ENCODE measurements at regions not wholly inside any gene's neighbourhood (a gene's known extent, or its start where the extent isn't known, plus 50 kb on each side); places are given as distances from the start of the nearest gene placed in this dataset.

DNA sequence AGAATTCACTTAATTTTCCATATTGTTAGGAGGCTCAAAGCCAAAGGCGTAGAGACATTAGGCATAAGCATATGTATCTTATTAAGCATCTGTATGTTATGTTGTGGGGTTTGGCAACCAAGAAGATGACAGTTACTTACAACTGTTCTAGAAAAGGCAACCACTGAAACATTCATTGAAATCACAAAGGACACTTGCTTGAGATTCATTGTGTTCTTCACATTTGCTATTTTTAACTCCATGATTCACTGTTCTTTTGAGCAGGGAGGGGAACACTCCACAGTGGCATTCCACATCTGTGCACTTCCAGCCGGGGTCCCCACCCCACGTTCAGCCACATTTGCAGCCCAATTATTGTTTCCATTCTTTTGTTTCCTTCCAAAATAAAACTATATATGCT is 107.1 kb downstream of the PALM2AKAP2 start:
- no TSS peak for BruUV-seq (replicated peaks)
- ChIA-PET CTCF (ENCODE audit: low intra/inter-chr PET ratio, low total read pairs) (no interaction called here), POLR2A (no interaction called here)
- ATAC-seq (no peak), FAIRE-seq (no peak), DNase-seq (ENCODE audit: low spot score) (no peak)
- Histone ChIP-seq H3K27me3 (ENCODE audit: control insufficient read depth in 1 of 2, insufficient read depth in 2 of 2, low read length in 2 of 2) (peaks cover 0 to 1% of the 10 kb centered on the region in 2 experiments; a peak in 1 of 5 replicates), H3K27ac (ENCODE audit: extremely low read length, insufficient read depth, low read length) (no peak overlapping the region), H4K20me1 (ENCODE audit: insufficient read depth, low read length) (no peaks in the 10 kb centered on the region), H3K79me2 (ENCODE audit: insufficient read depth, low read length) (no peaks in the 10 kb centered on the region), H3K4me2 (ENCODE audit: low read depth, low read length) (no peak overlapping the region), H3K4me3 (replicated peaks in 1 of 3; ENCODE audit: insufficient read depth in 1 of 3, low read depth in 2 of 3, low read length in 3 of 3) (no peak overlapping the region), H3K9me3 (ENCODE audit: low read length) (no peaks in the 10 kb centered on the region), H3K36me3 (replicated peaks in 1 of 2; ENCODE audit: control insufficient read depth in 1 of 2, insufficient read depth in 2 of 2, low read length in 2 of 2) (no peaks in the 10 kb centered on the region), H3K4me1 (ENCODE audit: insufficient read depth, low read length) (no peaks in the 10 kb centered on the region), H3K9ac (ENCODE audit: insufficient read depth, low read depth, low read length) (no peak overlapping the region), H2AFZ (ENCODE audit: low read length) (no peak overlapping the region)
- intact Hi-C loops (cut with micrococcal nuclease; ENCODE audit: unreplicated experiment) (loop anchor here (5.0 kb wide), 1 partner anchor 310 kb away; no protein-coding TSS in a partner anchor), in situ Hi-C loops (cut with HindIII; ENCODE audit: extremely low pct_ligation_motif_present, low pct_unique_long_range_greater_than_20kb) (no loop called here)
- TF ChIP-seq, protein P1, sequence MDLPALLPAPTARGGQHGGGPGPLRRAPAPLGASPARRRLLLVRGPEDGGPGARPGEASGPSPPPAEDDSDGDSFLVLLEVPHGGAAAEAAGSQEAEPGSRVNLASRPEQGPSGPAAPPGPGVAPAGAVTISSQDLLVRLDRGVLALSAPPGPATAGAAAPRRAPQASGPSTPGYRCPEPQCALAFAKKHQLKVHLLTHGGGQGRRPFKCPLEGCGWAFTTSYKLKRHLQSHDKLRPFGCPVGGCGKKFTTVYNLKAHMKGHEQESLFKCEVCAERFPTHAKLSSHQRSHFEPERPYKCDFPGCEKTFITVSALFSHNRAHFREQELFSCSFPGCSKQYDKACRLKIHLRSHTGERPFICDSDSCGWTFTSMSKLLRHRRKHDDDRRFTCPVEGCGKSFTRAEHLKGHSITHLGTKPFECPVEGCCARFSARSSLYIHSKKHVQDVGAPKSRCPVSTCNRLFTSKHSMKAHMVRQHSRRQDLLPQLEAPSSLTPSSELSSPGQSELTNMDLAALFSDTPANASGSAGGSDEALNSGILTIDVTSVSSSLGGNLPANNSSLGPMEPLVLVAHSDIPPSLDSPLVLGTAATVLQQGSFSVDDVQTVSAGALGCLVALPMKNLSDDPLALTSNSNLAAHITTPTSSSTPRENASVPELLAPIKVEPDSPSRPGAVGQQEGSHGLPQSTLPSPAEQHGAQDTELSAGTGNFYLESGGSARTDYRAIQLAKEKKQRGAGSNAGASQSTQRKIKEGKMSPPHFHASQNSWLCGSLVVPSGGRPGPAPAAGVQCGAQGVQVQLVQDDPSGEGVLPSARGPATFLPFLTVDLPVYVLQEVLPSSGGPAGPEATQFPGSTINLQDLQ (CRISPR knock-in tag; IDR thresholded peaks at IDR 0.05), result no peak
- TF ChIP-seq NFKB2 (CRISPR knock-in tag; IDR thresholded peaks at IDR 0.05; ENCODE audit: borderline replicate concordance), result no peak
- 43% methylated on average over 3 of the region's 3 CpGs for WGBS (ENCODE audit: low lambda C conversion rate)

DNA sequence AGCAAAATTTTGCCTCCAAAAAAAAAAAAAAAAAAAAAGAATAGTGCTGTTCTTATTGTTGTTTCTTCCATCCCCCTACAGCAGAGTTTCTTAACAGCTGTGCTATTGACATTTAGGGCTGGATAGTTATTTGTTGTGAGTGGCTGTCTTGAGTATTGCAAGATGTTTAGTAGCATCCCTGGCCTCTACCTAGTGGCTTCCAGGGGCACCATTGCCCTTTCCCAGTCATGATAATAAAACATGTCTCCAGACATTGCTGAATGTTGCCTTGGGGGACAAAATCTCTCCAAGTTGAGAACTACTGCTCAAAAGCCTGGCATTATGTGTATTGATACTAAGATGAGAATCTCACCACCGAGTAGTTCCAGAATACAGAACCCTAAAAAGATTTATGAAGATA is 108.7 kb downstream of the PALM2AKAP2 start:
- H3K9me3 ChIP-seq (ENCODE audit: low read length), result no peaks in the 10 kb centered on the region
- TF ChIP-seq KDM3A (CRISPR knock-in tag; IDR thresholded peaks at IDR 0.05; ENCODE audit: low read depth) (no peak), TCF7L2 (IDR thresholded peaks at IDR 0.05; ENCODE audit: low read depth, low read length) (no peak), ZNF557 (CRISPR knock-in tag; IDR thresholded peaks at IDR 0.05) (no peak), SRSF4 (IDR thresholded peaks at IDR 0.05; ENCODE audit: low read depth, low read length, poor library complexity, severe bottlenecking) (no peak), ZSCAN29 (CRISPR knock-in tag; conservative IDR thresholded peaks at IDR 0.05) (no peak), HOXA7 (CRISPR knock-in tag; IDR thresholded peaks at IDR 0.05) (no peak), ZNF274 (CRISPR knock-in tag; IDR thresholded peaks at IDR 0.05) (no peak), ZNF724P (CRISPR knock-in tag; IDR thresholded peaks at IDR 0.05; ENCODE audit: borderline replicate concordance) (no peak)
- TF ChIP-seq, protein P2, sequence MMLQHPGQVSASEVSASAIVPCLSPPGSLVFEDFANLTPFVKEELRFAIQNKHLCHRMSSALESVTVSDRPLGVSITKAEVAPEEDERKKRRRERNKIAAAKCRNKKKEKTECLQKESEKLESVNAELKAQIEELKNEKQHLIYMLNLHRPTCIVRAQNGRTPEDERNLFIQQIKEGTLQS (CRISPR knock-in tag; IDR thresholded peaks at IDR 0.05), result no peak
- TF ChIP-seq, protein P3, sequence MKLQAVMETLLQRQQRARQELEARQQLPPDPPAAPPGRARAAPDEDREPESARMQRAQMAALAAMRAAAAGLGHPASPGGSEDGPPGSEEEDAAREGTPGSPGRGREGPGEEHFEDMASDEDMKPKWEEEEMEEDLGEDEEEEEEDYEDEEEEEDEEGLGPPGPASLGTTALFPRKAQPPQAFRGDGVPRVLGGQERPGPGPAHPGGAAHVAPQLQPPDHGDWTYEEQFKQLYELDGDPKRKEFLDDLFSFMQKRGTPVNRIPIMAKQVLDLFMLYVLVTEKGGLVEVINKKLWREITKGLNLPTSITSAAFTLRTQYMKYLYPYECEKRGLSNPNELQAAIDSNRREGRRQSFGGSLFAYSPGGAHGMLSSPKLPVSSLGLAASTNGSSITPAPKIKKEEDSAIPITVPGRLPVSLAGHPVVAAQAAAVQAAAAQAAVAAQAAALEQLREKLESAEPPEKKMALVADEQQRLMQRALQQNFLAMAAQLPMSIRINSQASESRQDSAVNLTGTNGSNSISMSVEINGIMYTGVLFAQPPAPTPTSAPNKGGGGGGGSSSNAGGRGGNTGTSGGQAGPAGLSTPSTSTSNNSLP (IDR thresholded peaks at IDR 0.05; ENCODE audit: low read depth, low read length), result no peak
- TF ChIP-seq, protein P4, sequence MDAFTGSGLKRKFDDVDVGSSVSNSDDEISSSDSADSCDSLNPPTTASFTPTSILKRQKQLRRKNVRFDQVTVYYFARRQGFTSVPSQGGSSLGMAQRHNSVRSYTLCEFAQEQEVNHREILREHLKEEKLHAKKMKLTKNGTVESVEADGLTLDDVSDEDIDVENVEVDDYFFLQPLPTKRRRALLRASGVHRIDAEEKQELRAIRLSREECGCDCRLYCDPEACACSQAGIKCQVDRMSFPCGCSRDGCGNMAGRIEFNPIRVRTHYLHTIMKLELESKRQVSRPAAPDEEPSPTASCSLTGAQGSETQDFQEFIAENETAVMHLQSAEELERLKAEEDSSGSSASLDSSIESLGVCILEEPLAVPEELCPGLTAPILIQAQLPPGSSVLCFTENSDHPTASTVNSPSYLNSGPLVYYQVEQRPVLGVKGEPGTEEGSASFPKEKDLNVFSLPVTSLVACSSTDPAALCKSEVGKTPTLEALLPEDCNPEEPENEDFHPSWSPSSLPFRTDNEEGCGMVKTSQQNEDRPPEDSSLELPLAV (CRISPR knock-in tag; conservative IDR thresholded peaks at IDR 0.05; ENCODE audit: low read depth), result no peak
- no peak overlapping the region for H3K9ac ChIP-seq (ENCODE audit: insufficient read depth, low read depth, low read length)
- no peak for FAIRE-seq
- no peak overlapping the region for H3K27ac ChIP-seq (ENCODE audit: extremely low read length, insufficient read depth, low read length)
- H4K20me1 ChIP-seq (ENCODE audit: insufficient read depth, low read length), result no peaks in the 10 kb centered on the region
- H3K36me3 ChIP-seq (replicated peaks in 1 of 2; ENCODE audit: control insufficient read depth in 1 of 2, insufficient read depth in 2 of 2, low read length in 2 of 2), result no peaks in the 10 kb centered on the region
- no peak overlapping the region for H3K4me2 ChIP-seq (ENCODE audit: low read depth, low read length)
- POLR2A ChIA-PET, result no interaction called here
- H2AFZ ChIP-seq (ENCODE audit: low read length), result no peak overlapping the region
- ATAC-seq, result no peak
- intact Hi-C loops (cut with micrococcal nuclease; ENCODE audit: unreplicated experiment) (loop anchor here (5.0 kb wide), 1 partner anchor 311 kb away; no protein-coding TSS in a partner anchor), in situ Hi-C loops (cut with HindIII; ENCODE audit: extremely low pct_ligation_motif_present, low pct_unique_long_range_greater_than_20kb) (no loop called here)
- H3K79me2 ChIP-seq (ENCODE audit: insufficient read depth, low read length), result no peaks in the 10 kb centered on the region
- CTCF ChIA-PET (ENCODE audit: low intra/inter-chr PET ratio, low total read pairs), result no interaction called here
- H3K4me1 ChIP-seq (ENCODE audit: insufficient read depth, low read length), result no peaks in the 10 kb centered on the region
- 16% methylated on average over 1 of the region's 1 CpG for whole genome bisulfite sequencing (ENCODE audit: low lambda C conversion rate)
- H3K4me3 ChIP-seq (replicated peaks in 1 of 3; ENCODE audit: insufficient read depth in 1 of 3, low read depth in 2 of 3, low read length in 3 of 3), result no peak overlapping the region
- DNase-seq (ENCODE audit: low spot score), result no peak
- no TSS peak for BruUV-seq (replicated peaks)
- H3K27me3 ChIP-seq (ENCODE audit: control insufficient read depth in 1 of 2, insufficient read depth in 2 of 2, low read length in 2 of 2), result peaks cover 0 to 1% of the 10 kb centered on the region in 2 experiments; a peak in 1 of 5 replicates
